Gastrocnemius medialis (tissue), 4 donors: ENCODE measurements at regions not wholly inside any gene's neighbourhood (a gene's known extent, or its start where the extent isn't known, plus 50 kb on each side); places are given as distances from the start of the nearest gene placed in this dataset.

ENCODE experiments used
- ATAC-seq, 2 donors: fragments of 150-250 bp; one replicate each; pipeline ENCODE4 v1.9.1; 2016
- DNase-seq, 2 donors: peaks; one replicate each; pipeline ENCODE4 v3.0.0-alpha.2; 2019
- H3K27ac ChIP-seq, 4 donors: fragments of 200-600 bp; sonication (generic); 1 replicate in 1 of 4; 2 replicates in 3 of 4; pipeline ENCODE4 v1.5.1; 2016 to 2018; ENCODE audit warnings: mild to moderate bottlenecking in 2 of 4, moderate library complexity in 1 of 4
- H3K27me3 ChIP-seq, 3 donors: fragments of 200-600 bp; sonication (generic) in 2 of 3; 1 replicate in 1 of 3; 2 replicates in 2 of 3; pipeline versions ENCODE4 v1.5.1 to v1.6.0; 2016 to 2019; ENCODE audit warnings: mild to moderate bottlenecking in 1 of 3, moderate library complexity in 1 of 3
- H3K36me3 ChIP-seq, 2 donors: fragments of 200-600 bp; sonication (generic) in 1 of 2; one replicate each; pipeline ENCODE4 v1.5.1; 2017 to 2018
- H3K4me1 ChIP-seq, 2 donors: fragments of 200-600 bp; sonication (generic) in 1 of 2; one replicate each; pipeline ENCODE4 v1.5.1; 2016 to 2017; ENCODE audit warnings: mild to moderate bottlenecking in 2 of 2
- H3K4me3 ChIP-seq, 4 donors: fragments of 200-600 bp; sonication (generic) in 3 of 4; 1 replicate in 1 of 4; 2 replicates in 3 of 4; pipeline ENCODE4 v1.5.1; 2016 to 2019; ENCODE audit warnings: mild to moderate bottlenecking in 2 of 4
- H3K9me3 ChIP-seq, 3 donors: fragments of 200-600 bp; sonication (generic) in 2 of 3; 1 replicate in 1 of 3; 2 replicates in 2 of 3; pipeline ENCODE4 v1.5.1; 2016 to 2019
- POLR2A ChIP-seq, 2 donors: fragments of 450-650 bp; IDR thresholded peaks; one replicate each; pipeline ENCODE4 v1.6.1; 2017; ENCODE audit warnings: antibody characterized with exemption in 2 of 2, mild to moderate bottlenecking in 2 of 2, moderate library complexity in 2 of 2
- in situ Hi-C, 4 donors: fragments of 200-750 bp; cut with MboI; loops; one replicate each; pipeline versions ENCODE4 v1.15.0 to v1.8.0; 2017; ENCODE audit warnings: low sequenced_read_pairs in 4 of 4
- intact Hi-C: fragments of 100-400 bp; cut with DNase I; formaldehyde crosslinking; loops from one replicate; pipeline ENCODE4 v1.15.1; 2023; ENCODE audit warnings: low total_unique reads
- TF ChIP-seq, protein P1 (sequence below), 5 experiments: fragments of 450-650 bp in 3 of 5; fragments of 200-600 bp in 2 of 5; sonication (generic) in 2 of 5; IDR thresholded peaks in 4 of 5; conservative IDR thresholded peaks in 1 of 5; 1 replicate in 4 of 5; 2 replicates in 1 of 5; pipeline ENCODE4 v1.5.1; 2016 to 2019; ENCODE audit warnings: antibody characterized with exemption in 5 of 5, mild to moderate bottlenecking in 3 of 5, moderate library complexity in 3 of 5

- Histone ChIP-seq H3K4me1 (no peaks in the 10 kb centered on the region), H3K9me3 (no peaks in the 10 kb centered on the region), H3K27ac (no peak overlapping the region), H3K27me3 (no peaks in the 10 kb centered on the region), H3K36me3 (no peaks in the 10 kb centered on the region), H3K4me3 (no peak overlapping the region)
- no peak for TF ChIP-seq POLR2A (IDR thresholded peaks at IDR 0.05)
- TF ChIP-seq, protein P1, sequence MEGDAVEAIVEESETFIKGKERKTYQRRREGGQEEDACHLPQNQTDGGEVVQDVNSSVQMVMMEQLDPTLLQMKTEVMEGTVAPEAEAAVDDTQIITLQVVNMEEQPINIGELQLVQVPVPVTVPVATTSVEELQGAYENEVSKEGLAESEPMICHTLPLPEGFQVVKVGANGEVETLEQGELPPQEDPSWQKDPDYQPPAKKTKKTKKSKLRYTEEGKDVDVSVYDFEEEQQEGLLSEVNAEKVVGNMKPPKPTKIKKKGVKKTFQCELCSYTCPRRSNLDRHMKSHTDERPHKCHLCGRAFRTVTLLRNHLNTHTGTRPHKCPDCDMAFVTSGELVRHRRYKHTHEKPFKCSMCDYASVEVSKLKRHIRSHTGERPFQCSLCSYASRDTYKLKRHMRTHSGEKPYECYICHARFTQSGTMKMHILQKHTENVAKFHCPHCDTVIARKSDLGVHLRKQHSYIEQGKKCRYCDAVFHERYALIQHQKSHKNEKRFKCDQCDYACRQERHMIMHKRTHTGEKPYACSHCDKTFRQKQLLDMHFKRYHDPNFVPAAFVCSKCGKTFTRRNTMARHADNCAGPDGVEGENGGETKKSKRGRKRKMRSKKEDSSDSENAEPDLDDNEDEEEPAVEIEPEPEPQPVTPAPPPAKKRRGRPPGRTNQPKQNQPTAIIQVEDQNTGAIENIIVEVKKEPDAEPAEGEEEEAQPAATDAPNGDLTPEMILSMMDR (IDR thresholded peaks at IDR 0.05 in 4 of 5, conservative IDR thresholded peaks at IDR 0.05 in 1 of 5), result no peak
- DNase-seq (no peak), ATAC-seq (no peak)
- in situ Hi-C loops (no loop called here), intact Hi-C loops (no loop called here)
These were observed 52.2 kb upstream of the PRL start for GRCh38 chr6:22349051-22349450.

DNA sequence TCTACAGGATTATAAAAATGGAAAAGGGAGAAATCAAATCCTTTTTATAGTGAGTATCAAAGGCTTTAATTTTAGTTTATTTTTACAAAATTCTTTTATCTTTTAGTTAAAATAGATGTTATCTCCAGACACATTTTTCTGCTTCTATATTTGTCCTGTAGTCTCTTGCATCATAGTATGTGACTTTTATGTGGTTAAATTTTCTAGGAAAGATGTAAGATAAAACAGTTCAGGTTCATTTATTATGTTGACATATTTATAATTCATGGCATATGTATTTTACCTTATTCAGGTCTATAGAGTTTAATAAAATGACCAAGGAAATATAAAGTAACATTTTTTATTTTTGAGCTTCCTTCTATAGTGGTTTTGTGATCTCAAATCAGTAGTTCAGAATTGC is 52.7 kb upstream of the PRL start:
- H3K36me3 ChIP-seq, result no peaks in the 10 kb centered on the region
- H3K9me3 ChIP-seq, result no peaks in the 10 kb centered on the region
- TF ChIP-seq, protein P1 (IDR thresholded peaks at IDR 0.05 in 4 of 5, conservative IDR thresholded peaks at IDR 0.05 in 1 of 5), result no peak
- no peak for TF ChIP-seq POLR2A (IDR thresholded peaks at IDR 0.05)
- H3K27ac ChIP-seq, result no peak overlapping the region
- no peak overlapping the region for H3K4me3 ChIP-seq
- in situ Hi-C loops (no loop called here), intact Hi-C loops (no loop called here)
- H3K27me3 ChIP-seq, result no peaks in the 10 kb centered on the region
- no peak for DNase-seq
- ATAC-seq, result no peak
- no peaks in the 10 kb centered on the region for H3K4me1 ChIP-seq

DNA sequence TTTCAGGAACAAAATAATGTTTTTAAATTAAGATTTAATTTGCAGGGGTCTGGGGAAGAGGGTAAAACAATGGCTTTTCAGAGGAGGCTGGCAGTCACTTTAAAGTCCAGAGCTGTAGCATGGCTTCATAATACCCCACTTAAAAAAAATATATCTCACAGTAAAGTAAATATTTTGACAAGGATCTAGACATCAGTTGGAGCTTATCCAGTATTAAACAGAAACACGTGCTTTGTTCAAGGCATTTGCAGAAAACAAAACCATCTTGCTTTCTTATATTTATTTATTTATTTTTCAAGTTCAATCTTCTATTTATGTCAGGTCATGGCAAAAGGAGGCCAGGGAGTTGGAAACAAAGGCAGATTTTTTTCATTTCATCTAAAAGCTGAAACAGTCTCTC is 53.3 kb upstream of the PRL start:
- ATAC-seq, result no peak
- H3K27ac ChIP-seq, result no peak overlapping the region
- no peak overlapping the region for H3K4me3 ChIP-seq
- H3K4me1 ChIP-seq, result no peaks in the 10 kb centered on the region
- in situ Hi-C loops (no loop called here), intact Hi-C loops (no loop called here)
- no peaks in the 10 kb centered on the region for H3K27me3 ChIP-seq
- no peaks in the 10 kb centered on the region for H3K36me3 ChIP-seq
- H3K9me3 ChIP-seq, result no peaks in the 10 kb centered on the region
- TF ChIP-seq POLR2A (IDR thresholded peaks at IDR 0.05), result no peak
- TF ChIP-seq, protein P1 (IDR thresholded peaks at IDR 0.05 in 4 of 5, conservative IDR thresholded peaks at IDR 0.05 in 1 of 5), result no peak
- no peak for DNase-seq

GRCh38 chr6:22353101-22353500 is 56.3 kb upstream of the PRL start:
- no peaks in the 10 kb centered on the region for H3K4me1 ChIP-seq
- ATAC-seq (no peak), DNase-seq (no peak)
- H3K36me3 ChIP-seq, result no peaks in the 10 kb centered on the region
- TF ChIP-seq POLR2A (IDR thresholded peaks at IDR 0.05), result no peak
- TF ChIP-seq, protein P1 (IDR thresholded peaks at IDR 0.05 in 4 of 5, conservative IDR thresholded peaks at IDR 0.05 in 1 of 5), result no peak
- no peak overlapping the region for H3K27ac ChIP-seq
- no peak overlapping the region for H3K4me3 ChIP-seq
- H3K9me3 ChIP-seq, result no peaks in the 10 kb centered on the region
- in situ Hi-C loops (no loop called here), intact Hi-C loops (no loop called here)
- H3K27me3 ChIP-seq, result no peaks in the 10 kb centered on the region

DNA sequence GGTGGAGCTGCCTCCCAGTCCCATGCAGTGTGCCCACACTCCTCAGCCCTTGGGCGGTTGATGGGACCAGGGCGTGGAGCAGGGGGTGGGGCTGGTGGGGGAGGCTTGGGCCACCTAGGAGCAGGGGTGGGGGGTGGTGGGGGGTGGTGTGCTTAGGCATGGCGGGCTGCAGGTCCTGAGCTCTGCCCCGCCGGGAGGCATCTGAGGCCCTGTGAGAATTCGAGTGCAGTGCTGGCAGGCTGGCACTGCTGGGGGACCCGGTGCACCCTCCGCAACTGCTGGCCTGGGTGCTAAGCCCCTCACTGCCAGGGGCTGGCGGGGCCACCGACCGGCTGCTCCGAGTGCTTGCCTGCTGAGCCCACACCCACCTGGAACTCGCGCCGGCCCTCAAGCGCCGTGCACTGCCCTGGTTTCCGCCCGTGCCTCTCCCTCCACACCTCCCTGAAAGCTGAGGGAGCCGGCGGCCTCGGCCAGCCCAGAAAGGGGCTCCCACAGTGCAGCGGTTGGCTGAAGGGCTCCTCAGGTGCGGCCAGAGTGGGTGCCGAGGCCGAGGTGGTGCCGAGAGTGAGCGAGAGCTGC is 59.6 kb upstream of the PRL start:
- intact Hi-C loops, result no loop called here
- no peaks in the 10 kb centered on the region for H3K36me3 ChIP-seq
- H3K27me3 ChIP-seq, result no peaks in the 10 kb centered on the region
- H3K4me3 ChIP-seq, result no peak overlapping the region
- no peak overlapping the region for H3K27ac ChIP-seq
- DNase-seq (no peak), ATAC-seq (no peak)
- H3K9me3 ChIP-seq, result no peaks in the 10 kb centered on the region
- no peaks in the 10 kb centered on the region for H3K4me1 ChIP-seq
- in situ Hi-C loops, result no loop called here
- TF ChIP-seq POLR2A (IDR thresholded peaks at IDR 0.05), result no peak
- TF ChIP-seq, protein P1 (IDR thresholded peaks at IDR 0.05 in 4 of 5, conservative IDR thresholded peaks at IDR 0.05 in 1 of 5), result no peak
